H9 (cell line): ENCODE measurements at regions not wholly inside any gene's neighbourhood (a gene's known extent, or its start where the extent isn't known, plus 50 kb on each side); places are given as distances from the start of the nearest gene placed in this dataset.

Experiments
- DNase-seq: peaks from one replicate; pipeline ENCODE4 v3.0.0-alpha.2; 2017
- H2AFZ ChIP-seq: one replicate; pipeline ENCODE4 v1.6.1; 2013; ENCODE audit warnings: mild to moderate bottlenecking, low read length, control low read depth, moderate library complexity
- H2AK5ac ChIP-seq: 2 replicates; pipeline ENCODE4 v1.6.1; 2013; ENCODE audit warnings: low read length, control low read depth, mixed read lengths; ENCODE audit not compliant: insufficient read length
- H2BK120ac ChIP-seq: one replicate; pipeline ENCODE4 v1.6.1; 2013; ENCODE audit warnings: low read depth, mild to moderate bottlenecking, low read length, control low read depth, inconsistent platforms; ENCODE audit not compliant: poor library complexity, severe bottlenecking
- H2BK12ac ChIP-seq: 2 replicates; pipeline ENCODE4 v1.6.1; 2013; ENCODE audit warnings: low read length, control low read depth, mixed read lengths, low read depth; ENCODE audit not compliant: insufficient read length
- H2BK15ac ChIP-seq: 2 replicates; pipeline ENCODE4 v1.6.1; 2013; ENCODE audit warnings: low read depth, low read length, control low read depth
- H2BK20ac ChIP-seq: one replicate; pipeline ENCODE4 v1.6.1; 2013; ENCODE audit warnings: low read depth, mild to moderate bottlenecking, low read length, control low read depth, inconsistent platforms; ENCODE audit not compliant: poor library complexity, severe bottlenecking
- H2BK5ac ChIP-seq: 2 replicates; pipeline ENCODE4 v1.6.1; 2013; ENCODE audit warnings: low read length, control low read depth, mixed read lengths; ENCODE audit not compliant: insufficient read length
- H3K14ac ChIP-seq: 2 replicates; pipeline ENCODE4 v1.6.1; 2013; ENCODE audit warnings: low read length, control low read depth; ENCODE audit not compliant: insufficient read depth
- H3K18ac ChIP-seq: 2 replicates; pipeline ENCODE4 v1.6.1; 2013; ENCODE audit warnings: low read depth, mild to moderate bottlenecking, mixed read lengths, low read length, control low read depth; ENCODE audit not compliant: insufficient read length
- H3K23ac ChIP-seq: 2 replicates; pipeline ENCODE4 v1.6.1; 2013; ENCODE audit warnings: low read length, control low read depth, mixed read lengths, low read depth; ENCODE audit not compliant: insufficient read length
- H3K23me2 ChIP-seq: 2 replicates; pipeline ENCODE4 v1.6.1; 2013; ENCODE audit warnings: low read depth, mild to moderate bottlenecking, mixed read lengths, low read length, control low read depth; ENCODE audit not compliant: insufficient read length, poor library complexity, severe bottlenecking
- H3K27ac ChIP-seq: 2 replicates; pipeline ENCODE4 v1.5.1; 2013; ENCODE audit warnings: low read length, control low read depth, mixed read lengths, low read depth; ENCODE audit not compliant: insufficient read length
- H3K27me3 ChIP-seq: 2 replicates; pipeline ENCODE4 v1.6.1; 2013; ENCODE audit warnings: low read length, control low read depth, inconsistent platforms; ENCODE audit not compliant: insufficient read depth
- H3K4ac ChIP-seq: 2 replicates; pipeline ENCODE4 v1.6.1; 2013; ENCODE audit warnings: low read depth, mild to moderate bottlenecking, control low read depth, inconsistent platforms, low read length, moderate library complexity
- H3K4me1 ChIP-seq: 2 replicates; pipeline ENCODE4 v1.6.1; 2013; ENCODE audit warnings: low read length, control low read depth, inconsistent platforms; ENCODE audit not compliant: insufficient read depth
- H3K4me2 ChIP-seq: 2 replicates; pipeline ENCODE4 v1.6.1; 2013; ENCODE audit warnings: low read length, control low read depth, mixed read lengths; ENCODE audit not compliant: insufficient read length, insufficient read depth
- H3K56ac ChIP-seq: 2 replicates; pipeline ENCODE4 v1.6.1; 2013; ENCODE audit warnings: low read depth, mild to moderate bottlenecking, mixed read lengths, low read length, control low read depth; ENCODE audit not compliant: insufficient read length
- H3K79me1 ChIP-seq: 2 replicates; pipeline ENCODE4 v1.6.1; 2013; ENCODE audit warnings: low read depth, mild to moderate bottlenecking, moderate library complexity, low read length, control low read depth, inconsistent platforms; ENCODE audit not compliant: insufficient read depth, poor library complexity, severe bottlenecking
- H3K79me2 ChIP-seq: 2 replicates; pipeline ENCODE4 v1.6.1; 2013; ENCODE audit warnings: low read length, control low read depth, inconsistent platforms; ENCODE audit not compliant: insufficient read depth
- H3K9ac ChIP-seq: 2 replicates; pipeline ENCODE4 v1.6.1; 2013; ENCODE audit warnings: low read length, control low read depth, mixed read lengths; ENCODE audit not compliant: insufficient read length; ENCODE audit errors: extremely low read depth
- H3K9me3 ChIP-seq: one replicate; pipeline ENCODE4 v1.6.1; 2013; ENCODE audit warnings: low read depth, low read length, inconsistent platforms; ENCODE audit not compliant: control insufficient read depth
- H3T11ph ChIP-seq: one replicate; pipeline ENCODE4 v1.6.1; 2013; ENCODE audit warnings: mild to moderate bottlenecking, low read length, control low read depth, inconsistent platforms
- H4K20me1 ChIP-seq: one replicate; pipeline ENCODE4 v1.6.1; 2013; ENCODE audit not compliant: control insufficient read depth, insufficient read length, insufficient read depth
- H4K5ac ChIP-seq: 2 replicates; pipeline ENCODE4 v1.6.1; 2013; ENCODE audit warnings: low read depth, mild to moderate bottlenecking, mixed read lengths, low read length, control low read depth; ENCODE audit not compliant: insufficient read length
- H4K8ac ChIP-seq: replicated peaks from 2 replicates; pipeline ENCODE4 v1.6.1; 2013; ENCODE audit warnings: low read length, control low read depth, mixed read lengths, low read depth; ENCODE audit not compliant: insufficient read length
- H4K91ac ChIP-seq: 2 replicates; pipeline ENCODE4 v1.6.1; 2013; ENCODE audit warnings: low read depth, mild to moderate bottlenecking, moderate library complexity, mixed read lengths, low read length, control low read depth; ENCODE audit not compliant: insufficient read length
- H3K27ac Mint-ChIP-seq, 3 experiments: 2 replicates in 2 of 3; 3 replicates in 1 of 3; pipeline ENCODE4 v1.8.0; 2020 to 2021; ENCODE audit warnings: mixed read lengths in 3 of 3, mild to moderate bottlenecking in 1 of 3, moderate library complexity in 1 of 3
- H3K27me3 Mint-ChIP-seq: 2 replicates; pipeline ENCODE4 v1.8.0; 2021; ENCODE audit warnings: low read depth, mild to moderate bottlenecking, moderate library complexity, mixed read lengths
- H3K36me3 Mint-ChIP-seq, 3 experiments: 2 replicates in 2 of 3; 3 replicates in 1 of 3; pipeline ENCODE4 v1.8.0; 2020 to 2021; ENCODE audit warnings: low read depth in 3 of 3, mixed read lengths in 3 of 3; ENCODE audit not compliant: insufficient read depth in 1 of 3
- H3K4me1 Mint-ChIP-seq, 2 experiments: 2 replicates each; pipeline ENCODE4 v1.8.0; 2020; ENCODE audit warnings: mixed read lengths in 2 of 2
- H3K4me3 Mint-ChIP-seq, 2 experiments: 2 replicates in 1 of 2; 3 replicates in 1 of 2; pipeline ENCODE4 v1.8.0; 2020 to 2021; ENCODE audit warnings: mild to moderate bottlenecking in 2 of 2, mixed read lengths in 2 of 2, moderate library complexity in 1 of 2
- H3K9me3 Mint-ChIP-seq, 2 experiments: 2 replicates in 1 of 2; 3 replicates in 1 of 2; pipeline ENCODE4 v1.8.0; 2020; ENCODE audit warnings: mild to moderate bottlenecking in 2 of 2, mixed read lengths in 2 of 2, moderate library complexity in 1 of 2
- CTCF ChIP-seq: fragments of 200-600 bp; sonication (generic); conservative IDR thresholded peaks from 3 replicates; pipeline ENCODE4 v1.8.0; 2021; ENCODE audit warnings: antibody characterized with exemption, mild to moderate bottlenecking
- WGBS: extraction: QIAGEN DNeasy Blood & Tissue Kit; methylation state at CpG from one replicate; pipeline ENCODE4 v1.1.7; 2013; ENCODE audit warnings: missing lambda C conversion rate, low lambda C conversion rate, mixed read lengths; ENCODE audit not compliant: insufficient read length; ENCODE audit errors: extremely low coverage; 5-methylcytosine and 5-hydroxymethylcytosine counted together

- DNase-seq, result no peak
- Histone ChIP-seq H3K79me1 (no peaks in the 10 kb centered on the region), H2BK20ac (no peak overlapping the region), H2BK120ac (no peak overlapping the region), H3K18ac (no peak overlapping the region), H3K9ac (no peak overlapping the region), H3K9me3 (no peaks in the 10 kb centered on the region), H3K14ac (no peak overlapping the region), H3K79me2 (no peaks in the 10 kb centered on the region), H3T11ph (no peak overlapping the region), H3K27me3 (no peaks in the 10 kb centered on the region), H2AK5ac (no peak overlapping the region), H2BK5ac (no peak overlapping the region), H3K4ac (no peak overlapping the region), H3K4me1 (peaks cover 3% of the 10 kb centered on the region; the same call in 1 of the 2 replicates), H4K20me1 (no peaks in the 10 kb centered on the region), H3K56ac (no peak overlapping the region), H2BK15ac (no peak overlapping the region), H4K91ac (no peak overlapping the region), H4K5ac (no peak overlapping the region), H2AFZ (no peak overlapping the region), H3K23me2 (no peaks in the 10 kb centered on the region), H3K23ac (no peak overlapping the region), H3K27ac (no peak overlapping the region), H3K4me2 (no peak overlapping the region), H2BK12ac (no peak overlapping the region), H4K8ac (no peak overlapping the region)
- H3K9me3 Mint-ChIP-seq, result peaks cover 0 to 3% of the 10 kb centered on the region in 2 experiments; a peak in 1 of 5 replicates
- no peak for TF ChIP-seq CTCF
- WGBS, result no CpG with 5 or more reads among the region's 5 CpGs
- H3K36me3 Mint-ChIP-seq, result peaks cover 0 to 5% (median 0%) of the 10 kb centered on the region in 3 experiments; a peak in 3 of 7 replicates
- no peak overlapping the region for H3K4me3 Mint-ChIP-seq
- H3K27me3 Mint-ChIP-seq, result no peaks in the 10 kb centered on the region
- peaks cover 32 to 44% of the 10 kb centered on the region in 2 experiments for H3K4me1 Mint-ChIP-seq
- no peak overlapping the region; a peak in 1 of 7 replicates for H3K27ac Mint-ChIP-seq
These were observed 226.5 kb downstream of the PMP22 start for GRCh38 chr17:15038656-15039055.
